T-helper 17 cell (primary cell): ENCODE measurements at regions not wholly inside any gene's neighbourhood (a gene's known extent, or its start where the extent isn't known, plus 50 kb on each side); places are given as distances from the start of the nearest gene placed in this dataset.

ENCODE experiments used
- ATAC-seq: fragments of 150-1000 bp; cut with Tn5 transposase; 2 replicates; pipeline ENCODE4 v1.10.0; 2021; ENCODE audit warnings: mild to moderate bottlenecking, moderate library complexity
- DNase-seq, 3 donors: peaks; one replicate each; pipeline versions ENCODE4 v3.0.0 to v3.0.0-alpha.2; 2020 to 2021
- H3K9me3 ChIP-seq: one replicate; pipeline ENCODE4 v1.7.0; 2013; ENCODE audit warnings: low read length, mild to moderate bottlenecking; ENCODE audit not compliant: control insufficient read depth, poor library complexity, severe bottlenecking
- H3K27ac Mint-ChIP-seq: one replicate; pipeline ENCODE4 v1.8.0; 2022; ENCODE audit warnings: mild to moderate bottlenecking, moderate library complexity, mixed read lengths
- H3K27me3 Mint-ChIP-seq: one replicate; pipeline ENCODE4 v1.8.0; 2022; ENCODE audit warnings: mixed read lengths
- H3K36me3 Mint-ChIP-seq: one replicate; pipeline ENCODE4 v1.8.0; 2022; ENCODE audit warnings: low read depth, mixed read lengths
- H3K4me1 Mint-ChIP-seq: one replicate; pipeline ENCODE4 v1.8.0; 2022; ENCODE audit warnings: mild to moderate bottlenecking, mixed read lengths
- H3K4me3 Mint-ChIP-seq: one replicate; pipeline ENCODE4 v1.8.0; 2022; ENCODE audit warnings: mild to moderate bottlenecking, moderate library complexity, mixed read lengths

DNA sequence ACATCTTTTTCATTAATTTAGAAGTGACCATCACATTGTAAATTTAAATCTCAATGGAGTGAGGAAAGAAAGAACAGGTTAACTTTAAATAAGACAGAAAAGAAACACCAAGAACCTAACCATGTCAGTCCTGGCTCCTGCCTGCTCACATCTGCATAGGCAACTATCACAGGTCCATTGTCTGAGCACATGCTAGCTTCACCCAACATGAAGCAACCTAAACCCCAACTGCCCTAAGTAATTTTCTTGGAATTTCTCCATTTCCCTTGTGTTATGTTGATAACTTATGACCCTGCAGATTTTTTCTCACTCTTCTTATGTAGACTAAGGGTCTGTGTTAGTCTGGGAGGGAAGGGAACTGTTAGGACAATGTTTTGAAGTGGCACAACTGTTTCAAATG lies 2205.8 kb upstream of the ACO1 start:
- H3K9me3 ChIP-seq, result no peaks in the 10 kb centered on the region
- no peak overlapping the region for H3K27ac Mint-ChIP-seq

DNA sequence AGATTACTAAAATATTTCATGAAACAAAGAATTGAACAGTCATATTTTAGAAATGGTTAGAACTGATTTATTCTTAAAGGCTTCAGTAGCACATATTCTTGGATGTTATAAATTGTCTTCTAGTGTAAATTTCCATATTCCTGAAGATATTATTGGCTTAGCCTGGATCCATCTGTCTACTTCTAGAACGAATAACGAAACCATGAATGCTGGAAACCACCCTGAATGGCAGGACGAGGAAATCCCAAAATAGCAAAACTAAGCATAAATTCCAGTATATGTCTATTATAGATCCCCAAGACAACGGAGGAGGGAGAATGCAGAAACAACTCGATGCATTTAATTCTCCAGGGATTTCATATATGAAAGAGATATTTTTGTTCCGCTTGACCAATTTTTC lies 2191.0 kb upstream of the ACO1 start:
- no peaks in the 10 kb centered on the region for H3K9me3 ChIP-seq
- no peak for ATAC-seq
- Mint-ChIP-seq H3K4me1 (no peaks in the 10 kb centered on the region), H3K27ac (no peak overlapping the region), H3K36me3 (no peaks in the 10 kb centered on the region), H3K27me3 (no peaks in the 10 kb centered on the region), H3K4me3 (no peak overlapping the region)
- no peak for DNase-seq

More for the DNA sequence above, 2205.8 kb upstream of the ACO1 start:
- H3K27me3 Mint-ChIP-seq, result no peaks in the 10 kb centered on the region
- ATAC-seq (no peak), DNase-seq (no peak)
- H3K36me3 Mint-ChIP-seq, result no peaks in the 10 kb centered on the region
- no peak overlapping the region for H3K4me3 Mint-ChIP-seq
- no peaks in the 10 kb centered on the region for H3K4me1 Mint-ChIP-seq

DNA sequence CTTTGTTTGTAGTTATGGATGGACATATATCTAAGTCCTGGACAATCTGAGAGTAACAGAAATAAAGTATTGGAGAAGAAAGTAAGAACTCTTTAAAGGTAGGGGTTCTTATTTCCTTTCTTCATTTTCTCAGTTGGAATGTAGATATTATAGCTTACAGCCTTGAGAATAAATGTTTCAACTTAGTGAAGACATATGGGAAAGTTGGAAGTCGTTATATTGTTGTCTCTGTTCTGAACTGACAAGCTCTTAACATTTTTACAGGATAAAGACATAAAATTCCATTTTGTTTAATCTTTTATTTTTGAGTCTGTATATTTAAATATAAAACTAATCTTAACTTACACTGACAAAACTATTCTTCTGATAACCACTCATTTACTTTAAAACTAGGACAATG lies 2187.5 kb upstream of the ACO1 start:
- H3K36me3 Mint-ChIP-seq, result no peaks in the 10 kb centered on the region
- ATAC-seq (no peak), DNase-seq (no peak)
- H3K9me3 ChIP-seq, result no peaks in the 10 kb centered on the region
- no peak overlapping the region for H3K4me3 Mint-ChIP-seq
- H3K4me1 Mint-ChIP-seq, result no peaks in the 10 kb centered on the region
- H3K27me3 Mint-ChIP-seq, result no peaks in the 10 kb centered on the region
- H3K27ac Mint-ChIP-seq, result no peak overlapping the region

DNA sequence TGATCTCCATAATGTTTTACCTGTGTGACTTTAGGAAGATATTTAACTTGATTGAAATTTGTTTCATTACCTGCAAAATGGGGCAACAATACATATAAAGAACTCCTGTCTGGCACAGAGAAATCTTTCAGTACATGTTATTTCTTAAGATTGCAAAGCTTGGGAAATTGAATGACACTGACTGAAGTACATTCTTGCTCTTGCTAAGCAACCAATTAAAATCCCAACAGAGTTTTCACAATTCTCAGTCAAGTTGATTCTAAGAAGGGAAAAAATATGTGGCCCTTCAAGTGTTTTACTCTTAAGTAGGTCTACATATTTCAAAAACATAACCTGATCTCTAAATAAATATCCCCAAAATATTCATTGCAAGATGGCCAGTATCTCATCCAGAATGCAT lies 2187.0 kb upstream of the ACO1 start:
- no peaks in the 10 kb centered on the region for H3K36me3 Mint-ChIP-seq

DNA sequence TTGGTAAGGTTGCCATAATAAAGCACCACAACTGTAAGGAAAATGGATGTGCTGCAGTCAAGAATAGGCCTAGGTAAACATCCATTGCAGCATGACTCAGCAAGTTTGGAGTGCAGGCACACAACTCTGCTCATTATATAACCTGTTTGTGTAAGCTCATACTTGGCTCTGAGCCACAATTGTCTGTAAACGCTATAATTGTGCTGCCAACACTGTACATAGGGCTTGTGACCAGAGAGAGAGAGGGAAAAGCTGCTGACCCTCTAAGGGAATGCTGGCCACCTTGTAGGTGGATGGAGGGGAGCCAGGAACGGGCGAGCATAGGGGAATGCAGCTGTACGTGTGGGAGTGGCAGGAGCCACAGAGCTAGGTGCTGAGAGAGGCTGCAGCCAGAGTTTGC lies 2186.5 kb upstream of the ACO1 start:
- H3K36me3 Mint-ChIP-seq, result no peaks in the 10 kb centered on the region
- no peaks in the 10 kb centered on the region for H3K4me1 Mint-ChIP-seq
- H3K27me3 Mint-ChIP-seq, result no peaks in the 10 kb centered on the region
- no peak overlapping the region for H3K4me3 Mint-ChIP-seq
- no peak for DNase-seq
- ATAC-seq, result no peak
- H3K9me3 ChIP-seq, result no peaks in the 10 kb centered on the region
- H3K27ac Mint-ChIP-seq, result no peak overlapping the region

More for the DNA sequence above, 2187.0 kb upstream of the ACO1 start:
- Mint-ChIP-seq H3K4me1 (no peaks in the 10 kb centered on the region), H3K27ac (no peak overlapping the region), H3K27me3 (no peaks in the 10 kb centered on the region), H3K4me3 (no peak overlapping the region)
- DNase-seq (no peak), ATAC-seq (no peak)
- no peaks in the 10 kb centered on the region for H3K9me3 ChIP-seq

DNA sequence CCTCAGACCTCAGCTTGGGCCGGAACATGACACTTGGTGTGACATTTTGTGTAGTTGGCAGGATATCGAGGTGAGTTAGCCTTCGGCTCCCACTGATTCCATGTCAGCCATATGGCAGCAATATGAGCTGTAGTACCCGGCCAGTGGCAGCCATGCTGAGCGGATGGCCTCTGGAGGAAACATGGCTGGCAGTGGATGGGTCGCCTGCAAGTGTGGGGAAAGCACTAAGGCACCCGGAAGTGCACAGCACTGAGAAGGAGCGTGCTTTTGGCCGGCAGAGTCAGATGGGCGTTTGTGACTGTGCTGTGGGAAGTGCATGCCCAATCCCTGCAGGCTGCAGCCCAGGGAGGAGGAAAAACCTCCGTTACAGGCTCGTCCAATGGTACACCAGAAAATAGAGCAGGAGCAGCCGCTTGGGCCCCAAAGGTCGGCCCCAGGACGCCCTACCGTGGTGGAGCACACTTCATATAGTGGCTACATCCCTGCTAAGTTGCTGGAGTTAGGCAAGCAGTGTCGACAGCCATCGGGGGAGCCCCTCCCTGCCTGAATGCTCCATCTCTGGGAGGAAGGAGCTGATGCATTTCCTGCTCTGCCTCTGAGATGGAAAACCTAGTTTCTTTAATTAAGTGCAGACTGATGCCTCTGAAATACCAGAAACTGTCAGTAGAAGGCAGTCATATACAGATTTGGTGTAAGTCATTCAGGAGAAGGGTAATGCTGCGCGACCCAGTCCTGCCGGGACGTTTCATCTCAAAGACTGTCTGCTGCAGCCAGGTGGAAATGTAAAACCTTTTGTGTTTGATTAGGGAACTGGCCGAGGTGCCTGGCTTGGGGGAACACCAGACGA lies 2185.8 kb upstream of the ACO1 start:
- no peaks in the 10 kb centered on the region for H3K36me3 Mint-ChIP-seq
- no peak for DNase-seq
- no peak overlapping the region for H3K4me3 Mint-ChIP-seq
- H3K27me3 Mint-ChIP-seq, result no peaks in the 10 kb centered on the region
- H3K4me1 Mint-ChIP-seq, result no peaks in the 10 kb centered on the region
- H3K9me3 ChIP-seq, result no peaks in the 10 kb centered on the region
- ATAC-seq, result no peak
- no peak overlapping the region for H3K27ac Mint-ChIP-seq

DNA sequence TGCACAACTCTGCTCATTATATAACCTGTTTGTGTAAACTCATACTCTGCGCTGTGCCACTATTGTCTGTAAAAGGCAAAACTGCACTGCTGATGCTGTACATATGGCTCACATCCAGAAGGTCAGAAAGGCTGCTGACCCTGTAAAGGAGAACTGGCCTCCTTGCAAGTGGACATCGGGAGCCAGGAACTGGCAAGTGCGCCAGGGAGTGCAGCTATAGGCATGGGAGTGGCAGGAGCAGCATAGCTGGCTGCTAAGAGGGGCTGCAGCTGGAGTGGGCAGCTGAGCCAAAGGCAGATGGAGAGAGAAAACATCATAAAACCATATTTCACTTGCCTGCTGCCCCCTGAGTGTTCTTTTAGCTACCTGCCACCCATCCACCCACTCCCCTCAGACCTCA lies 2183.4 kb upstream of the ACO1 start:
- Mint-ChIP-seq H3K4me3 (no peak overlapping the region), H3K27me3 (no peaks in the 10 kb centered on the region), H3K36me3 (no peaks in the 10 kb centered on the region), H3K4me1 (no peaks in the 10 kb centered on the region), H3K27ac (no peak overlapping the region)
- DNase-seq, result no peak
- ATAC-seq, result no peak
- H3K9me3 ChIP-seq, result no peaks in the 10 kb centered on the region

DNA sequence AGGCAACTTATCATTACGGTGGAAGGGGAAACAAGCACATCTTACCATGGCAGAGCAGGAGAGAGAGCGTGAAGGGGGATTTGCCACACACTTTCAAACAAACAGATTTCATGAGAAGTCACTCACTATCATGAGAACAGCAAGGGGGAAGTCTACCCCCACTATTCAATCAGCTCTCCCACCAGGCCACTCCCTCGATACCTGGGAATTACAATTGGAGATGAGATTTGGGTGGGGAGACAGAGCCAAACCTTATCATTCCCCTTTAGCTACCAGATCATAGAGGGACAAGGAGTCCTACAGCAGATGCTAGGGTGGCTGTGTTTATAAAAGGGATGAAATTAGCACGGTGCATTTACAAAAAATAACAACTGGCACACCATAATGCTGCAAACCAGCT lies 2149.4 kb upstream of the ACO1 start:
- Mint-ChIP-seq H3K36me3 (no peaks in the 10 kb centered on the region), H3K27ac (no peak overlapping the region), H3K27me3 (no peaks in the 10 kb centered on the region), H3K4me3 (no peak overlapping the region), H3K4me1 (no peaks in the 10 kb centered on the region)
- H3K9me3 ChIP-seq, result no peaks in the 10 kb centered on the region
- ATAC-seq, result no peak
- DNase-seq, result no peak

DNA sequence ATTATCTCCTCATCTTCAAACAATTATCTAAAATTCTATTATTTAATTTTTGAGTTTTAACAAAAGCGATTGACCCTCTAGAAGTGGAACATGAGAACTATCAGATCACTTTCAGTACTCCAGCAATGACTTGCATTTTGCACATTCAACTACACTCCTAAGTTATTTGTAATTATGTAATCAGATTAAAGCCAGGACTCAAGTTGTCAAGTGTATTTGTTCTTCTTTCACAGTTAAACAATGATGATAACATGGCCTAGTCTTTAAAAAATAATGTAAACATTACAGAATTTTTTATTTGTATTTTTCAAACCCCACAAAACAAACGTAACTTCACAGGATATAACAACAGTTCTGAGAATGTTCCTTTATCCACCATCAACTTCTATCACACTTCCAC lies 2148.9 kb upstream of the ACO1 start:
- ATAC-seq (no peak), DNase-seq (no peak)
- H3K9me3 ChIP-seq, result no peaks in the 10 kb centered on the region
- Mint-ChIP-seq H3K4me1 (no peaks in the 10 kb centered on the region), H3K36me3 (no peaks in the 10 kb centered on the region), H3K27me3 (no peaks in the 10 kb centered on the region), H3K4me3 (no peak overlapping the region), H3K27ac (no peak overlapping the region)

DNA sequence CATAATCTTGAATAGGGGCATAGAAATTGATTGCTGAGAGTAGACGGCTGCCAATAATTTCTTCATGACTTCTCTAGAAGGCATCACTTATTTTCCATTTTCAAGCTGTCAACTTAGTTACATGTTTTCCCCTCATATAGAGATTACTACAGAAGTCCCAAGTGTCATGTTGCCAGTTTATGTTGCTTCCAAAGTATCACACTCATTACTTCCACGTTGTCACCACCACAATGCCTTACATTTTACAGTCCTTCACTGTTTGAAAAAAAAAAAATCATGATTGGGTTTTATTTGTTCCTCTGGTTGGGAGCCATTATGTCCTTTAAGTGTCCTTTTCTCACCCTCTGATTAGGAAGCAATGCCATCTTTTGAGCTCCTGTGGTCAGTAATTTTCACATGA lies 2144.6 kb upstream of the ACO1 start:
- no peak for ATAC-seq
- Mint-ChIP-seq H3K27ac (no peak overlapping the region), H3K4me1 (no peaks in the 10 kb centered on the region), H3K4me3 (no peak overlapping the region), H3K36me3 (no peaks in the 10 kb centered on the region), H3K27me3 (no peaks in the 10 kb centered on the region)
- H3K9me3 ChIP-seq, result no peaks in the 10 kb centered on the region
- DNase-seq, result no peak

DNA sequence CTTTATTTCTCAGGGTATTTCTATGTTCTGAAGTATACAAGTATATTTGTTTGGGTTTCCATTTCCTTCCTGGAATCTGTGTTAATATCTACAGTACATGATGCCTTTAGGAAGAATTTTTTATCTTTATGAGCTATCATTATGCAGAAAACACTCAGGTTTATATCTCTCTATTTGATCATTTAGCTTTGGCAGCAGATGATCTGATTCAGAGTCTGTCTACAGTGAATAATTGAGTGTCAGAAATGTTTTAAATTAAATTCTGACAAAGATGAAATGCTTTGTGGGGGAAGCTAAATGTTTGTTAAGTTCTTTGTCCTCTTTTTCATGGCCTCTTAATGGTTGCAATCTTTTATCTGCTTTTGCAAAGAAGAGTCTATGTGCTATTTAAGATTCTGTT lies 2141.0 kb upstream of the ACO1 start:
- no peaks in the 10 kb centered on the region for H3K27me3 Mint-ChIP-seq
- ATAC-seq, result no peak
- H3K4me1 Mint-ChIP-seq, result no peaks in the 10 kb centered on the region
- H3K36me3 Mint-ChIP-seq, result no peaks in the 10 kb centered on the region
- H3K4me3 Mint-ChIP-seq, result no peak overlapping the region
- H3K27ac Mint-ChIP-seq, result no peak overlapping the region
- H3K9me3 ChIP-seq, result no peaks in the 10 kb centered on the region
- no peak for DNase-seq

DNA sequence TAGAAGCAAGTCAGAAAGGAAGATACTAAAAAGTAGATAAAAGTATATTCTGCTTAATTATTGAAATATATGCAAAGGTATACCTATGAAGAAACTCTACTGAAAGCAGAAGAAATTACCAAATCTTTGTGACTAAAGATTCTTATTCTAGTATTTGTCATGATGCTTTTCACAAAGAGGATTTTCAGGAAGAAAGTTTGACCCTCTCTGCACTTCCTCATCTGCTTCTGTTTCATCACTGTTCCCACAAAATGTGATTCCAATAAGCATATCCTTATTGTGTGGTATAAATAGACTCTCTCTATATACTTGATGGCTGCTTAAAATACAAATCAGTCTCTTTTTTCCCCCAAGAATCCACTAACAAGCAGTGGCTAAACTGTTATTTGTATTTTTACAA lies 2139.6 kb upstream of the ACO1 start:
- H3K4me1 Mint-ChIP-seq, result no peaks in the 10 kb centered on the region
- H3K36me3 Mint-ChIP-seq, result no peaks in the 10 kb centered on the region
- ATAC-seq (no peak), DNase-seq (no peak)
- no peak overlapping the region for H3K4me3 Mint-ChIP-seq
- H3K27ac Mint-ChIP-seq, result no peak overlapping the region
- no peaks in the 10 kb centered on the region for H3K9me3 ChIP-seq
- H3K27me3 Mint-ChIP-seq, result no peaks in the 10 kb centered on the region

DNA sequence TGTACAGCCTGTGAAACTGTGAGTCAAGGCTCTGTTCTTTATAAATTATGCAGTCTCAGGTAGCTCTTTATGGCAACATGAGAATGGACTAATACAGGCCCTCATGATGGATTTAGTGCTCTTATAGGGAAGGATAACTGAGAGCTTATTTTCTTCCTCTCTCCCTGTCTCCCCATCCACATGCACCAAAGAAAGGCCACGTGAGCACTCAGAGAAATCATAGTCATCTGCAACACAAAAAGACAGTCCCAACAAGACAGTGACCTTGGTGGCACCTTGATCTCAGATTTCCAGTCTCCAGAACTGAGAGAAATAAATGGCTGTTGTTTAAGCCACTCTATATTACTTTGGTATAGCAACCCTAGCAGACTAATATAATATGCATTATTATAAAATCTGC lies 2133.6 kb upstream of the ACO1 start:
- no peaks in the 10 kb centered on the region for H3K27me3 Mint-ChIP-seq
- no peak overlapping the region for H3K4me3 Mint-ChIP-seq
- no peaks in the 10 kb centered on the region for H3K9me3 ChIP-seq
- no peaks in the 10 kb centered on the region for H3K36me3 Mint-ChIP-seq
- DNase-seq (no peak), ATAC-seq (no peak)
- no peak overlapping the region for H3K27ac Mint-ChIP-seq
- H3K4me1 Mint-ChIP-seq, result no peaks in the 10 kb centered on the region

DNA sequence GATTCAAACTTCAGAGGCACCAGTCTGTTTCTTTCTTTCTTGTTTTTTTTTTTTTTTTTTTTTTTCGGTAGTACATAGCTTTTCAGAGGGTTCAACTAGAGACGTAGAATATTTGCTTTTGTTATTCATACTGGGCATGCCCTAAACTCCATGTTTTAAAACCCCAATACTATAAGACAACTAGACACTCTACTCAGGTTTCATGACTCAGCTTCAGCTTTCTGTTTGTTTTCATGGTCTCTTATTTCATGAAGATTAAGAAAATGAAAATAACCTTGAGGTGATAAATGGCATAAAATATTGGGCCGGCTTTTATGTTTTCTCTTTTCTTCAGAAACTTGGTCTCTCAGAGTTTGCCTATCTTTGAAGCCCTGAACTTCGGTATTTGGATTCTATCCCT lies 2126.3 kb upstream of the ACO1 start:
- no peak for ATAC-seq
- Mint-ChIP-seq H3K4me3 (no peak overlapping the region), H3K27me3 (no peaks in the 10 kb centered on the region), H3K36me3 (no peaks in the 10 kb centered on the region), H3K27ac (no peak overlapping the region), H3K4me1 (no peaks in the 10 kb centered on the region)
- no peaks in the 10 kb centered on the region for H3K9me3 ChIP-seq
- DNase-seq, result no peak
